Peyer's patch (tissue), 4 donors: ENCODE measurements at regions not wholly inside any gene's neighbourhood (a gene's known extent, or its start where the extent isn't known, plus 50 kb on each side); places are given as distances from the start of the nearest gene placed in this dataset.

Source experiments
- CTCF ChIP-seq, 6 experiments: fragments of 450-650 bp in 4 of 6; fragments of 200-600 bp in 2 of 6; sonication (generic) in 1 of 6; IDR thresholded peaks; one replicate each; pipeline ENCODE4 v1.5.1; 2017 to 2019; ENCODE audit warnings: antibody characterized with exemption in 6 of 6, mild to moderate bottlenecking in 3 of 6, moderate library complexity in 1 of 6
- POLR2A ChIP-seq, 2 donors: fragments of 450-650 bp; IDR thresholded peaks; one replicate each; pipeline ENCODE4 v1.5.1; 2017; ENCODE audit warnings: antibody characterized with exemption in 2 of 2, mild to moderate bottlenecking in 2 of 2, moderate library complexity in 2 of 2

- TF ChIP-seq CTCF (IDR thresholded peaks at IDR 0.05) (peak; percentile 18 to 76 (median 72)), POLR2A (IDR thresholded peaks at IDR 0.05) (no peak)
Measured at GRCh38 chr2:18749912-18750526, 160.7 kb upstream of the NT5C1B start.
